ENCODE measurements at regions not wholly inside any gene's neighbourhood (a gene's known extent, or its start where the extent isn't known, plus 50 kb on each side); places are given as distances from the start of the nearest gene placed in this dataset.
"Not testable (repeated sequence)": the region's sequence is repeated elsewhere in the genome, so short reads cannot be mapped to it uniquely, and the experiment has no call there.

DNA sequence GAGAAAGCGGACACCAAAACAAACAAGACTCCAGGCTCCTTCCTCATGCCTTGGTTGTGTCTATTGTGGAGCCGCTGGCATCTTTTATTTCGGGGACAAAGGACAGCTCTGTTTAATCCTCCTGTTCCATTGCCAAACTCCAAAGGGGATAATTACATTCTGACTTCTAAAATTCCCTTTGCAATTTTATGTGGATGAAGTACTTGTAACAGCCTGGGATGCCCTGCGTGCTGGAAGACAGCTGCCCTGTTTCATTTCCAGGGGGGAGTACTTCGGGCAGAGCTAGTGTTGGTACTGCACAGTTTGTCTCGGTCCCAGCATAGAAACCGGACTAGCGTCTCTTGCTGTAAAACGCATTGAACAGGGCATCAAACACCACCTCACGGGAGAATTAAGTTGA, 90.9 kb downstream of the BAMBI start:
- H3K27me3 ChIP-seq, result peaks cover 3% of the 10 kb centered on the region
- no peak overlapping the region for H3K27ac ChIP-seq
- no peaks in the 10 kb centered on the region for H3K36me3 ChIP-seq
- TF ChIP-seq, protein P1, sequence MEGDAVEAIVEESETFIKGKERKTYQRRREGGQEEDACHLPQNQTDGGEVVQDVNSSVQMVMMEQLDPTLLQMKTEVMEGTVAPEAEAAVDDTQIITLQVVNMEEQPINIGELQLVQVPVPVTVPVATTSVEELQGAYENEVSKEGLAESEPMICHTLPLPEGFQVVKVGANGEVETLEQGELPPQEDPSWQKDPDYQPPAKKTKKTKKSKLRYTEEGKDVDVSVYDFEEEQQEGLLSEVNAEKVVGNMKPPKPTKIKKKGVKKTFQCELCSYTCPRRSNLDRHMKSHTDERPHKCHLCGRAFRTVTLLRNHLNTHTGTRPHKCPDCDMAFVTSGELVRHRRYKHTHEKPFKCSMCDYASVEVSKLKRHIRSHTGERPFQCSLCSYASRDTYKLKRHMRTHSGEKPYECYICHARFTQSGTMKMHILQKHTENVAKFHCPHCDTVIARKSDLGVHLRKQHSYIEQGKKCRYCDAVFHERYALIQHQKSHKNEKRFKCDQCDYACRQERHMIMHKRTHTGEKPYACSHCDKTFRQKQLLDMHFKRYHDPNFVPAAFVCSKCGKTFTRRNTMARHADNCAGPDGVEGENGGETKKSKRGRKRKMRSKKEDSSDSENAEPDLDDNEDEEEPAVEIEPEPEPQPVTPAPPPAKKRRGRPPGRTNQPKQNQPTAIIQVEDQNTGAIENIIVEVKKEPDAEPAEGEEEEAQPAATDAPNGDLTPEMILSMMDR (IDR thresholded peaks at IDR 0.05), result no peak
- intact Hi-C loops (cut with DNase I), result no loop called here
- H3K4me3 ChIP-seq, result no peak overlapping the region
- DNase-seq (no peak), ATAC-seq (no peak)
- H3K4me1 ChIP-seq, result peaks cover 4% of the 10 kb centered on the region
- H3K9me3 ChIP-seq, result no peaks in the 10 kb centered on the region

GRCh38 chr10:28769091-28769604, 91.8 kb downstream of the BAMBI start:
- Histone ChIP-seq H3K4me3 (no peak overlapping the region), H3K9me3 (no peaks in the 10 kb centered on the region), H3K27ac (no peak overlapping the region), H3K27me3 (peaks cover under 1% of the 10 kb centered on the region), H3K4me1 (peaks cover 4% of the 10 kb centered on the region), H3K36me3 (no peaks in the 10 kb centered on the region)
- DNase-seq (no peak), ATAC-seq (peak; percentile 73)
- intact Hi-C loops (cut with DNase I), result no loop called here
- TF ChIP-seq, protein P1 (IDR thresholded peaks at IDR 0.05), result no peak

DNA sequence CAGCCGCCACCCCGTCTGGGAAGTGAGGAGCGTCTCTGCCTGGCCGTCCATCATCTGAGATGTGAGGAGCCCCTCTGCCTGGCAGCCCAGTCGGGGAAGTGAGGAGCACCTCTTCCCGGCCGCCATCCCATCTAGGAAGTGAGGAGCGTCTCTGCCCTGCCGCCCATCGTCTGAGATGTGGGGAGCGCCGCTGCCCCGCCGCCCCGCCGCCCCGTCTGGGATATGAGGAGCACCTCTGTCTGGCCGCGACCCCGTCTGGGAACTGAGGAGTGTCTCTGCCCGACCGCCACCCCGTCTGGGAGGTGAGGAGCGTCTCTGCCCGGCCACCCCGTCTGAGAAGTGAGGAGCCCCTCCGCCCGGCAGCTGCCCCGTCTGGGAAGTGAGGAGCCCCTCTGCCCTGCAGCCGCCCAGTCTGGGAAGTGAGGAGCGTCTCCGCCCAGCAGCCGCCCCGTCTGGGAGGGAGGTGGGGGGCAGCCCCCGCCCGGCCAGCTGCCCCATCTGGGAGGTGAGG, 94.3 kb downstream of the BAMBI start:
- intact Hi-C loops (cut with DNase I); H3K27me3 ChIP-seq: not testable (repeated sequence)

DNA sequence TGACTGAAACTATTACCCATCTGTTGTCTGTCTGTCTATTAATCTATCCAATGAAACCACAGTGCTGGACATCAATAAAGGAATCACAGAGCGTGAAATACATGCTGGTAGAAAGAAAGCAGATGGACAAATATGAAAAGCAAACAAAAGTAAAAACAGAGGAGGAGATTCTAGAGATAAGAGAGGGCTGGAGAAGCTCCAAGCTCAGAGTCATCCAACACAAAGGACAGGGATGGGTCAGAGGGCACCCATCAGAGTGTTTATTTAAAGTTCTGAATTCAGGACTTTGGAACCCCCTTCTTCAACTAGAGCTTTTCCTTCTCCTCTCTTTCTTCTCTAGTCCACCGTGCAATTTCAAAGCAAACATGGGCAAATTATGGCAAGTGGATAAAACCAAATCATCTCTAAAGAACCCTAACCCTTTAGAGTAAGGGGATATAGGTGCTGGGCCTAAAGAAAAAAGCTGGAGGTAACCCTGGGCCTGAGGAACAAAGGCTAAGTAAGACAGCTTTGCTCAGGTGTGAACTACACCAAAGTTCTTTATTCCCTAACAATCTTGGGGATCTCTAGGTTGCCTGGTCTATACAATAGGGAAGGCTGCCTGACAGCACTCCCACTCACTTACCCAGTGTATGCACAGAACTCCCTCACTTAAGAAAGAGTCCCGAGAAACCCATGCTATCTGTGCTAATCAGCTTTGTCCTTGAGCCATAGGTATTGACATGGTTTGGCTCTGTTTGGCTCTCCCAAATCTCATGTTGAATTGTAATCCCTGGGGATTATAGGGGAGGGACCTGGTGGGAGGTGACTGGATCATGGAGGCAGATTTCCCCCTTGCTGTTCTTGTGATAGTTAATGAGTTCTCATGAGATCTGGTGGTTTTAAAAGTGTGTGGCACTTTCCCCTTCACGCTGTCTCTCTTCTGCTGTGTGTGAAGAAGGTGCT, 97.0 kb downstream of the BAMBI start:
- Histone ChIP-seq H3K36me3 (no peaks in the 10 kb centered on the region), H3K4me3 (no peak overlapping the region), H3K27ac (no peak overlapping the region), H3K4me1 (peaks cover 3% of the 10 kb centered on the region), H3K27me3 (no peaks in the 10 kb centered on the region), H3K9me3 (no peaks in the 10 kb centered on the region)
- TF ChIP-seq, protein P1 (IDR thresholded peaks at IDR 0.05), result no peak
- ATAC-seq (no peak), DNase-seq (no peak)
- intact Hi-C loops (cut with DNase I), result no loop called here

More for the DNA sequence above, 94.3 kb downstream of the BAMBI start:
- not testable (repeated sequence) for H3K27ac ChIP-seq, H3K4me1 ChIP-seq, H3K36me3 ChIP-seq, H3K9me3 ChIP-seq, H3K4me3 ChIP-seq, ATAC-seq
- peak; percentile 58 for DNase-seq

DNA sequence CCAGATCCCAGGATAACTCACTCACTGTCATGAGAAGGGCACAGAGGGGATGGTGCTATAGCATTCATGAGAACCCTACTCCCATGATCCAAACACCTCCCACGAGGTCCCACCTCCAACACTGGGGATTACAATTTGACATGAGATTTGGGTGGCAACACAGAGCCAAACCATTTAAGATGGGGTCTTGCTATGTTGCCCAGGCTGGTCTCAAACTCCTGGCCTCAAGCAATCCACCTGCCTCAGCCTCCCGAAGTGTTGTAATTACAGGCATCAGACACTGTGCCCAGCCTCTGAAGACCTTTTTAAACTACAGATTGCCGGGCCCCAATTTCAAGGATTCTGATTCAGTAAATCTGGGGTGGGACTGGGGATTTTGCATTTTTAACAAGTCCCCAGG, 98.5 kb downstream of the BAMBI start:
- ATAC-seq, result no peak
- intact Hi-C loops (cut with DNase I), result no loop called here
- H3K36me3 ChIP-seq, result no peaks in the 10 kb centered on the region
- H3K27ac ChIP-seq, result no peak overlapping the region
- no peak overlapping the region for H3K4me3 ChIP-seq
- TF ChIP-seq, protein P1 (IDR thresholded peaks at IDR 0.05), result no peak
- H3K4me1 ChIP-seq, result no peaks in the 10 kb centered on the region
- H3K27me3 ChIP-seq, result no peaks in the 10 kb centered on the region
- no peak for DNase-seq
- no peaks in the 10 kb centered on the region for H3K9me3 ChIP-seq

DNA sequence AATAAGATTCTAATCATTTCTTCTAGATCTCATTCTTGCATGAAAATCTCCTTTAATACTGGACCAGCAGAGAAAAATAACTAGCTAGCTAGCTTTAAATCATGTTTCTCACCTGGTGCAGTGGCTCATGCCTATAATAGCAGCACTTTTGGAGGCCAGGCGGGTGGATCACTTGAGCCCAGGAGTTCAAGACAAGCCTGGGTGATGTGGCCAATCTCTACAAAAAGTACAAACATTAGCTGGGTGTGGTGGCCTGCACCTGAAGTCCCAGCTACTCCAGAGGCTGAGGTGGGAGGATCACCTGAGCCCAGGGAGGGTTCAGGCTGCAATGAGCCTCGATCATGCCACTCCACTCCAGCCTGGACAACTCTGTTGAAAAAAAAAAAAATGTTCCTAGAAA, 99.2 kb downstream of the BAMBI start:
- no peak for DNase-seq
- intact Hi-C loops (cut with DNase I), result no loop called here
- TF ChIP-seq, protein P1 (IDR thresholded peaks at IDR 0.05), result no peak
- no peaks in the 10 kb centered on the region for H3K36me3 ChIP-seq
- H3K27me3 ChIP-seq, result no peaks in the 10 kb centered on the region
- H3K4me3 ChIP-seq, result no peak overlapping the region
- ATAC-seq, result peak; percentile 32
- no peaks in the 10 kb centered on the region for H3K9me3 ChIP-seq
- no peak overlapping the region for H3K27ac ChIP-seq
- H3K4me1 ChIP-seq, result no peaks in the 10 kb centered on the region

Measured in upper lobe of right lung (tissue), 1 donor.